EL (cell line): ENCODE measurements at regions not wholly inside any gene's neighbourhood (a gene's known extent, or its start where the extent isn't known, plus 50 kb on each side); places are given as distances from the start of the nearest gene placed in this dataset.

Experiments
- DNase-seq: peaks from one replicate; pipeline ENCODE4 v3.0.0-alpha.2; 2016

DNA sequence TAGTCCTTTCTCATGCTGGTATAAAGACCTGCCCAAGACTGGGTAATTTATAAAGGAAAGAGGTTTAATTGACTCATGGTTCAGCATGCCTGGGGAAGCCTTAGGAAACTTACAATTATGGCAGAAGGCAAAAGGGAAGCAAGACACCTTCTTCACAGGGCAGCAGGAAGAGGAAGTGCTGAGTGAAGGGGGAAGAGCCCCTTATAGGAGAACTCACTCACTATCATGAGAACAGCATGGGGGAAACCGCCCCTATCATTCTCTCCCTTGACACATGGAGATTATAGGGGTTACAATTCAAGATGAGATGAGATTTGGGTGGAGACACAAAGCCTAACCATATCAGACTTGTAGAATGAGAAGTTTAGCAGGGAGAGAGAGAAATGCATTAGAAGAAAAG, 373.3 kb upstream of the DIAPH2 start:
- DNase-seq = no peak

DNA sequence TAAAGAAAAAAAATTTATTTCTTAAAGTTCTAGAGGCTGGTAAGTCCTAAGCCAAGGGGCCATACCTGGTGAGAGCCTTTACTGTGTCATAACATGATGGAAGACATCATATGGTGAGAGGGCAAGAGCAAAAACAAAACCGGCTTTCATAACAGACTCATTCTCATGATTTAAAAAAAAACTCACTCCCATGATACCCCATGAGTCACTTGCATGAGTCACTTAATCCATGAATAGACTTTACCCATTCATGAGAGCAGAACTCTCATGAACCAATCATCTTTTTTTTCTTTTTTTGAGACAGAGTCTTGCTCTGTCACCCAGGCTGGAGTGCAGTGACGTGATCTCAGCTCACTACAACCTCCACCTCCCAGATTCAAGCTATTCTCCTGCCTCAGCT, 369.7 kb upstream of the DIAPH2 start:
- DNase-seq = peak; percentile 0

DNA sequence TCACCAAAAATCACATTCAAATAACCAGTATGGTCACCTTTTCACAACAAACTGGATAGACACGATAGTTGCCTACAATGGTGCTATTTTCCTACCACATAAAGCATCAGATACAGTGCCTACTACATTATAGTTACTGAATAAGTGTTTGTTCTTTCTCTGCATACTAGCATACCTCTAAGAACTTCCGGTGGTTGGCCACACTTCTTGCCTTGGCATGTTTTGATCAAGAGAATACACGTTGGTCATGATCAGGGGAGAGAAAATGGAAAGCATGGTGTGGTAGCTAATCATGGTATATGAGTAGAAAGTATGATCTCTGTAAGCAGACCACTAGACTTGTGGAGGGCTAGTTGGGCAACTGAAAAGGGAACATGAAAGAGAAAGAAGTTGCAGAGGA, 322.8 kb upstream of the DIAPH2 start:
- DNase-seq = no peak

DNA sequence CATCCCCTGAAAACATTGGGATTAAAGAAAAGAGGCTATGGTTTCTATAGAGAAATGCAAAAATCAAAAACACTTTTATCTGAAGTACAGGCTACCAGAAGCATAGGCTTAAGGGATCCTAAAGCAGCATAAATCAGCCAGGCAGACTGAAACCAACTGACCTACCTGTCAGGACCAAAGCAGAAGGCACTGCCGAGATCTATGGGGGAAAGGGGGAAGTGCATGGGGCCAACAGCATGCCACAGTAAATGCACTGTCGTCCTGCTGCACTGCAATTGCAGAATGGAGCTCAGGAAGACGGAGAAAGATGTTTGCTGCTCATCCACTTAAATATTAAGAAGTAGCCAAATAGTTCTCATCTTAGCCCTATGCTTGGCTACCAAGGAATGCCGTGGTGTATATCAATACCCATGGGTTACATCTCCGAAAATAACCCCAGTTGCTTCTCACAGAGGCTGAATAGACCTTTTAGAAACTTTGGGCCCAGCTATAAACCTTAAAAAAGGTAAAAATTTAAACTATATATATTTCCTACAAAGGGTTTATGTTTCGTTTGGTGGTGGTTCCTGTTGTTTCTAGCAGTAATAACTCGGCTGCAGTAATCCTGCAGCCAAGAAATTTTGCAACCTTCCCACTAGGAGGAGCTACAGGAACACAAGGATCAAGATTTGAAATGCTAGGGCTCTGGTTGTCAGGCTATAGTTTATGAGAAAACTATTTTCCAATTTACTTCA, 312.2 kb upstream of the DIAPH2 start:
- DNase-seq = peak; percentile 37

DNA sequence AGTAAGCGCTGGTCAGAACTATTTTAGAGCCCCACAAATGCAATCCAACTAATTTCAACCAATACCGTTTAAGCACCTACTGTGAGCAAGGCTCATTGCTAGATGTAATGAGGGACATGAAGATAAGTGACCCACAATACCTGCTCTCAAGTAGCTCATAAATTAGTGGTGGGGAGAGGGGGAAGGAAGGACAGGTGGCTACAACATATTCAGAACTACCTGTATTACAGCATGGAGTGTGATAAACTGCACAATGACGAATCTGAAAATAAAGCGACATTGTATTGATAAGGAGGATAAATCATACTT, 311.6 kb upstream of the DIAPH2 start:
- DNase-seq = no peak

DNA sequence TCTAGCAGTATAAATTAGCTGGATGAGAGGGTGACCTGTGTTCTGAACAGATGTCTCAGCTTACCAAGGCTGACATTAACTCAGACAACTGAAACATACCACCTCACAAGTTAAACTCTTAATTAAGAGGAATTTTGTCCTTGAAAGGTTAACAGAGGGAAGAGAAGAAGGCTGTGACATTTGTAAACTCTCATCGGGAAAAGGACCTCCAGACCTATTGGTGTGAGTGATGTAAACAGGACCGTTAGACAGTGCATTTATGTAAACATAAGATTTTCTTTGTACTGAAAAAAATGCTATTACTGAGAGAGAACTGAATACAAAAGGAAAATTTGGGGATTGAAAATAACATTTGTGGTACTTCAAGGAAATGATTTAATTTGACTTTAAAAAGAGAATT, 308.4 kb upstream of the DIAPH2 start:
- DNase-seq = no peak

DNA sequence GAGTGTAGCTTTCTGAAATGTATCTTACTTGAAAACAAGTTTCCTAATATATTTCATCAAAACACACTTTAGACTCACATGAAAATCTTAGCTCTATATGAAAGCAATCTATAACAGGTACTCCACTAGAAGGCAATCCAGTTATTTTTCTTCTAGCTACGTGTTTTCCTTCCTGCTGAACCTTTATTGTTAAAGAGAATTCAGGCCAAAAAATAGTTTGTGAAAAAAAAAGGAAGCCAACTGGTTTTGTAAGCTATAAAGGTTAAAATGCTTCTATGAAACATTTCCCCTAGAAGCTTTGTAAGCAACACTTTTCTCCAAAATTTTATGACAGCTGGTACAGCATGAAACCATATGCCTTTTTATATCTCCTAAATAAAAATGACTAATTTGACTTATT, 304.7 kb upstream of the DIAPH2 start:
- no peak for DNase-seq

DNA sequence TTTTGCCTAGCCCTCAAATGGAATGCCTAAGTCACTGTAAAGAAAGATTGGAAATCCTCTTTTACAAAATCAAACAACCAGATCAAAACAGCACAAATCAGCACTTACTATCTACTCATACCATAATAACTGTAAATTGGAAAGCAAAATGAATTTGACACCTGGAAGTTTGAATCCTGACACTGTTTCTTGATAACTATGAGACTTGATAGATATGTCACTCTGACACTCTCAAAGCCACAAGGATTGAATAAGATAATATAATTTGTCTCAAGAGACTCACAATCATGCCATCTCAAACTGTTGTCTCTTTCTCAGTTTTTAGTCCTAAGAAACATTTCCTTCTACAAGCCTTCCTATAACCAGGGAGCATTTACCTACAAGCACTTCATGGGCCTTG, 302.6 kb upstream of the DIAPH2 start:
- no peak for DNase-seq

DNA sequence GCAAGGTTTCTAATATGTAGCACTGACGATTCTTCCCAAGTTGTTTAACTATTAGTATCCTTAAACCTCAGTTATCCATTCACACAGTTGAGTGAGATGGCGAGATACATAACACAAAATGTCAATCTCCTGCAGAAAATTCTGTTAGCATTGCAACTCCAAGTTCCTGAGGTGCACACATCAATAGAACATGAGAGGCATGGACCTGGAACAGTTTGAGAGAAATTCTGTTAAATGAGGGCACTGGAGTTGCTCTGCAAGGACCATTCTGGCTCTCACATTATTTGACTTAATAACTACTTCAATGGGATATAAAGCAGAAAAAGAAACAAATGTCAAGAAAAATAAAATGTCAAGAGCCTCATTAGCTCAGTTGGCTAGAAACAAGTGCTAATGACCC, 301.2 kb upstream of the DIAPH2 start:
- DNase-seq = no peak

DNA sequence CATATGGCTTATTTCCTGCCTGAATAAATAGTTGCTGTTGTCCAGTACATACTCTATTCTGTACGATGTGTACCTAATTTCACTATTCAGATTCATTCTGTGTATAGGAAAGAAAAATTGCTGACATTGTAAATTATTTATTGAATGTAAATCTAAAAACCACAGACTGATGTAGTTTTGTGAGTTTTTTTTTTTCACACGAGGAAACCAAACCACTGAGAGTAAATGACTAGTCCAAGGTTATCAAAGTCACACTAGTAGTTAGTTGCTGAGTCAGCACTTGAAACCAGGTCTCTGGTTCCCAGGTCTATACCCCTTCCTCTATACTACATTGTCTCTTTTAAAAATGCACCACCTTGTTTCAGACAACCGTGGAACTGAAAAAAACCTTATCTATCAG, 298.3 kb upstream of the DIAPH2 start:
- DNase-seq = no peak

DNA sequence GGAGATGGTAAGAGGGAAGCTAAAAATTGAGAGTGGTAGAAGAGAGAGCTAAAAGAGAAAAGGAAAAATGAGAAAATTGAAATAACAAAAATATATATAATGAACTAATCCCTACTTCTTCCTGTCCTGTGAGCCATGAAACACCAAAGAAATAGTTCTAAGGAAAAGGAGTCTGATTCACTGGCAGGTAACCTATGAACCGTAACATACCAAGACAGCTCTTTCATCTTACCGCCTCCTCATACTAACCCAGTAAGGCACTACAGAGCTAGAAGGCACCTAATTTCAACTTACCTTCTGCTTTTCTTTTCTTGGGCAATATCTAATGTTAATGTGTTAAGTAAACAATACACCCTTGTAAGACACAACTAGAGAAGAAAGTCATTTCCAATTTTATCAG, 297.7 kb upstream of the DIAPH2 start:
- DNase-seq = no peak

DNA sequence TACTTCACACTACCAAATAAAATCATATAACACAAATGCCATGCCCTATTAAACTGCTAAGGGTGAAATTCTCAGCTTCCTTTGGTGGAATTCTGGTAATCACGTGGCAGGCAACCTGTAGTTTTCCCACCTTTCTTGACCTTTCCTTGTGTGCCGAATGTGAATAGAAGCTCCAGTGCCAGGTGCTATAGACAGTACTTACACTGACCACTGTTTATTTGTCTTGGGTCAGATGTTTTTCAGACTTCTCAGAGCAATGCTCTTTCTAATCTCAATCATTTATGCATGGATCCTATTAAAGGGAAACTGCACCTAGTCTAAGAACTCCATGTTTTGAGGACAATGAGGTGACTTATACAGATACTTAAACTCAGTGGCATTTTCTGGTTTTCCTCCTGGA, 296.8 kb upstream of the DIAPH2 start:
- no peak for DNase-seq

DNA sequence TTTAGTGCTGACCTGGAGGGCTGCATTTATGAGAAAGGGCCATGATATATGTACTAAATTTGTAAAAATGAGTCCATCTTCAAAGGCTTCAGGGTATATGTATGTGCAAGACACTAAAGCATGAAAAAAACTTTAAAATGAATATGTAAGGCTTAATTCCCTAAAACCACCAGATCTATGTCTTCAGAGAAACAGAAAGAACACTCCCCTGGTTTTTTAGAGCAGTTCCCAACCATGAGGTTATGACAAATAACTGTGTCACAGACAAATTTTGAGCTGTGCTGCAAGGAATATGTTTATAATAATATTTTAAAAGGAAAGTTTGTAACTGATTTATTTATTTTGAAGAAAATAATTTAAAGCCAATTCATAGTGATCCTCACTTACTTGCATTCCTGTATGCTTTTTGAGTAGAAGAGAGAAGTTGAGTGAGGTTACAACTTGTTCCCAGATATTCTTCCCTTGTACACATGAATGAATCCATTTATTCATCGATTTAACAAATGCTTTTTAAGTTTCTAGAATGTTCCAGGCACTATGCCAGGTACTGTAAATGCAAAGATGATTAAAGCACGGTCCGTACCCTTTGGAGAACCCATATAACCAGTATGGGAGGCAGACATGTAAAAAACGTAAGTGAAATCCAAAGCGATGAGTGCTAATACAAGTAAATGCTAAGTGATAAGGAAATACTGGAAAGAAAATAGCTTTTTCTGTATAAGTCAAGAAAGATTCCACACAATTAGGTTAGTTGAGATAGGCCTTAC, 295.2 kb upstream of the DIAPH2 start:
- no peak for DNase-seq

DNA sequence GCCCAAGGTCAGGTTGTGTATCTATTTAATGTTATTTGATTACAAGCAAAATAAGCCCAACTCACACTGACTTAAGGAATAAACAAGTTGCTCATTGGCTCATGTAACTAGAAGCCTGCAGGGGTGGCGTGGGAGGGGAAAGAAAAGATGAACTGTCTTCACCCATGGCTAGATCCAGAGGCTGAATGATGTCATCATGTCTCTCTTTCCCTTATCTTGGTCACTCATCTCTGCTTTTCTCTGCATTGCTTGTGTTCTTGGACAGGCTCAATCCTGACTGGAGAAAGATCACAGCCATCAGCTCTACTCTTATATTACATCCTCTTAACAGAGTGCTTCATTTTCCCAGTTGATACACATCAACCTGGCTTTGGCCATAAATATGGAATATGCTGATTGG, 290.0 kb upstream of the DIAPH2 start:
- DNase-seq = peak; percentile 29

DNA sequence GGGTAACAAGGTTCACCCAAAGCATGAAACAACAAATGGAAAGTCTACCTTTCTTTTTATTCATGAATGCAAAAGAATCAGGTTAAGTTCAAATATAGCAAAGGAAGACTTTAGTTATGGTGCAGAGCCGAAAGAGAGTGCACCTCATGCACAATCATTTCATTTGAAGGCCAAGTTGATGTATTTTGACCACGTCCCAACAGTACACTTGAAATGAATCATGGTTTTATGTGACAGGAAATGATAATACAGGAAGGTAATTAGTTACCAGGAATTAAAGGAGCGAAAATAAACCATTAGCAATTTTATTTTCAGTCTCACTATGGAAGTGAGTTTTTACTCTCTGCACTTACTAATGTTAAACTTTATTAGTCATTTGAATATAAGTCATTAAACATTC, 281.2 kb upstream of the DIAPH2 start:
- DNase-seq = no peak

DNA sequence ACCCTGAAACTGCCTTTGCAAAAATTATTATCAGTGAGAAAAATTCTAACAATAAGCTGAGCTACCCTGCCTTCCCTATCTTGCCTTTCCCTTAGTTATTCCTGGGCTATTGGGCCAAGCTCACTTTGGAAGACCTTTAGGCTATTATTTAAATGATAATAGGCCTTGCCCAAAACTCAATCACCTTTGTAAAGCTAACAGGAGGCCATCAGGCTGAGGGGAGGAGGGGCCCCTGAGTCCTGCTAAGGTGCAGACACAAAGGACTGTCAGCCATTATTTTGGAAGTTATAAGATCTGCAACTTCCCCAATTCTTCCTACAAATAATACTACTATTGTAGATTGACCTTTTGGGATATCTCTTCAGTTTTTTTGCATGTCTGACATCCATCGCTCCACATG, 278.8 kb upstream of the DIAPH2 start:
- DNase-seq = no peak

DNA sequence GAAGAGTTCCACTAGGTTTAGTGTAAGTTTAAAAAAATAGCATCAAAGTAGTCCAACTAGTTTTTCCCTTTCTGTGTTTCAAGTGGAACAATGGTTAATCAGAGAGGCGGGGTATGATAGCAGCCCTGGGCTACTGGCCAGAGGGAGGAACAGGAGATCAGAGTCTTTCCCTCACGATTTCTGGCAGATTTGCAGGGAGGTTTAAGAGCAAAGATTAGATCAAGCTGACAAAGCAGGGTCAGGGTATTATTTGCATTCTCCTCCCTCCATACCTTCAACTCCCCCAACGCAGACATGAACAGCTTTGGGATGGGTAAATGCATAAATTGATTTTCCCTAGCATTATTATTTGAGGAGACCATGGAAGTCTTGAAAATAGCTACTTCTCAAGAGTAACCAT, 277.6 kb upstream of the DIAPH2 start:
- DNase-seq = peak; percentile 18

DNA sequence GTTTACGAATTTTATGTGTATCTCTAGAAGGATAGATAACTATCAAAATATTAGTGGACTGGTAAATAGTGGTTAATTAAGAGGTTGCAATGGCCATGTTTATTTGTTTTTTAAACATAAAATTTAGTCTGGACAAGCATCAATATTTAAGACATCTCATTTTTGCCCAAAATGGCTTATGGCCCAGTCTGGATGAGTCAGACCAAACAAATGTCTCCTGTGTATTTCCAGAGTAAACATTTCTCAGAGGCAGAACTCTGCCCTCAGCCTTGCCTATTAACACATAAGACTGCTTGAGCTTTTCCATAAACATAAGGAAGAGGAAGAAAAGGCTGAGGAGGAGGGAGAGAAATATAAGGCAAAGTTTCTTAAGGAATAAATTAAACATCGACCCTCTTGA, 277.1 kb upstream of the DIAPH2 start:
- peak; percentile 55 for DNase-seq

DNA sequence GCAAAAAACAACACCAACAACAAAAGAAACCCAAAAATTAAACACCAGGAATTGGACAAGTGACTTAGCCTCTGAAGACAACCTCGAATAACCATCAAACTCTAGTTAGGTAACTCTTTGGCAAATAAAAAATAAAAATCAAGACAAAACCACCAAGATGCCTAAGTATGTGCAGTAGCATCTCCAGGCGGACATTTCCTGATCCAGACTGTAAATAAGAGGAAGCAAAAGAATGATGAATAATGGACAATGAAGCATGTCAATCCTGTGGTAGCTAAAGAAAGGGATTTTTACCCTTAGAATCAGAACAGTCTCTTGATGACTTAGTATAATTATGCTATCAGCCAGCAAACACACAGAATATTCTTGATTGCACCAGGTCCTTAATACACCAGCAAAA, 276.7 kb upstream of the DIAPH2 start:
- no peak for DNase-seq

DNA sequence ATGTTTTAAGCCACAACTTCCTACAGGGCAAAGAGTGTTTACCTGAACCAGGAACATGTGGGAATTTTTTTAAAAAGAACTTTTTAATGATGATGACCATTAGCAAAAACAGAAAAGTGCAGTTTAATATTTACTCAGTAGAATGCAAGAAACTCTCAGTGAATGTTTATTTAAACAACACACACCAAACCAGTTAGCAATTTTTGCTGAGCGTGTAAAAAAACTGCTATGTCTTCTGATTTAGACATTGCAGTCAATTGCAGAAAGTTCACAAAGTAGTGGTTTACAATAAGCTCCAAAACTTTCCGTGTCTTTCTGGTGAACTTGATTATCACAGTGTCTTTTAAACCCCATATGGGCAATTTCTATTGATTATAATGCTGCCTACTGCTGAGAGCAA, 273.7 kb upstream of the DIAPH2 start:
- no peak for DNase-seq

DNA sequence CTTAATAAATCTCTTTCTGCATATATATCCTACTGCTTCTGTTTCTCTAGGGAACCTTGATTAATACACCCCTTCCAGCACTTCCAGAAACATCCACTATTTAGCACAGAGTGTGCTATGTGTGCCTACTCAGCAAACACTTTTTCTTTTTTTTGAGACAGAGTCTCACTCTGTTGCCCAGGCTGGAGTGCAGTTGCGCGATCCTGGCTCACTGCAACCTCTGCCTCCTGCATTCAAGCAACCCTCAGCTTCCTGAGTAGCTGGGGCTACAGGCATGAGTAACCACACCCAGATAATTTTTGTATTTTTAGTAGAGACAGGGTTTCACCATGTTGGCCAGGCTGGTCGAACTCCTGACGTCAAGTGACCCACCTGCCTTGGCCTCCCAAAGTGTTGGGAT, 266.9 kb upstream of the DIAPH2 start:
- no peak for DNase-seq

DNA sequence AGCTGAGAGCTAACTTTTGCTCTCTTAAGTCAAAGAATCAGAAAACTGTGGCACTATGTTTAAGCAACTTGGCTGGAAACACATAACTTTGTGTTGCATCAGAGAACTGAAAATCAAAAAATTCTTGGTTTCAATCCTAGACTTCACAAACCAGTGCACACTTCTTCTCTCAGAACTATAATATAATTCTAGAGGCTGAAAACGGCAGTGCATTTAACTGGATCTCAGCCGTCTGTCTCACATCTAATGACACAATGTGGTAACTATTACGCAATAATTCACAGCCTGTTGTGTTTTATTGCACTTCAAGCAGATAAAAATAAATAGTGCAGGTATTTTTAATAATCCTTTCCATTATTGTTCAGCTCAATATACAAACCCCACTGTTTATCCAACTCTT, 260.6 kb upstream of the DIAPH2 start:
- no peak for DNase-seq

DNA sequence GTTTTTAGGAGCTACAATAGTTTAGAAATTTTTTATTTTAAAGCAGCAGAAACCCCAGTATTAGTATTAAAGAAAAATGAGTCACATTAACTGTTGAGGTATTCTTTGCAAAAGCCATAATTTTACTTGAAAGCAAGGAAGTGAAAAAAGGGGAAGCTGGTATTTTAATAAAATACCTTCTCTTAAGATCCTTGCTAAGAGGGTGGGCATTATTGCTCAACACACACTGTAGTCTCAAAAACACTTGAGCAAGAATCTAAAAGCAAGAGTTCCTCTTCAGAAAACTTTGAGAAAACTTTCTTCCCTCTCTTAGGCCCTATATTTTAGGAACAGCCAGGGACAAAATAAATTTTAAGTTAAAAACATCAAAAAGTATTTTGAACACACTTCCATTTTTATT, 259.4 kb upstream of the DIAPH2 start:
- DNase-seq = no peak

DNA sequence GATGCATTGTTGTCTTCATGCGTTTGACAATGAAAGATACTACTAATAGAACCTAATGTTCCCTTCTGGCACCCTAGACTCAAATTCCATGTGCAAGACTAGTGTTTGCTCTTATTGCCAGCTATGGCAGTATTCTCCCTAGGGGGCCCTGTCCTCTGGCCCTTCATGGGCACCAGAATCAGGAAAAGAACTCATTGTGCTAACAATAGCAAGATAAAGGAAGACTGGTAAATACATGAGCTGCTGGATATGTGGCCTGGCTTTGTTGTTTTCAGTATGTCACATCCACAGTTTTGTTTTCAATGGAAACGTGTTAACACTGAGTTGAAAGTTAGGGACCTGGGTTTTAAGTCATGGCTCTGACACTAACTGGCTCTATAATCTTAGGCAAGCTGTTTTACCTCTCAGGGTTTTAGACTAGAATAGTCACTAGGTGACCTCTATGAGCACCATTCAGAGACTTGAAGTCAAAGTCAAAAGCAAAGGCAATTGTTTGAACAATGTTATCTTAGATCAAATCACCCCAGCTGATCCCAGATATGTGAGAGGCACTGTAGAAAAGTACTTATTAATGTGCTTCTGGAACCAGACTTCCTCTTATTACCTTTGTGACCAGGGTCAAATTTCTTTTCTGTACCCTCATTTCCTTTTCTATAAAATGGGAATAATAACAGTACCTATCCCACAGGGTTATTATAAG, 253.7 kb upstream of the DIAPH2 start:
- no peak for DNase-seq
